Globus pallidus (tissue), 1 donor: ENCODE measurements at regions not wholly inside any gene's neighbourhood (a gene's known extent, or its start where the extent isn't known, plus 50 kb on each side); places are given as distances from the start of the nearest gene placed in this dataset.
A peak's percentile ranks its signal among the peaks of the same experiment; 100 is the strongest.
"Not testable (repeated sequence)": the region's sequence is repeated elsewhere in the genome, so short reads cannot be mapped to it uniquely, and the experiment has no call there.

Source experiments
- DNase-seq: peaks from one replicate; pipeline ENCODE4 v3.0.0-alpha.2; 2015; ENCODE audit warnings: low spot score

DNA sequence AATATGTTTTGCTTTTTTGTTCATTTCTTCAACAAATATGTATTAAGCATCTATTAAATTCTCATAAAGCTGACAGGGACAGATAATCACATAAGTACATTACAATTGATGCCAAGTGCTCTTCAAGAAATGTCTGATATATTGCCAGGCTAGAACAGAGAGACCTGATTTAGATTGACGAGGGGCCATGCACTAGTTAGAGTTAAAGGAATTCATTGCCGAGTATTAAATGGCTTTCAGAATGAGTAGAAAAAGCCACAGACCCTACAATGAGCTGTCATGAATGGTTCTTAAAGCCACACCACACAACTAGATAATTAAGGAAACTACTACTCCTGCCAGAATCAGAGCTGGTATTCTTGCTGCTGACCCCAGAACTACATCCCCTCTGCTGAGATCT lies 250.2 kb upstream of the MME start:
- no peak for DNase-seq

DNA sequence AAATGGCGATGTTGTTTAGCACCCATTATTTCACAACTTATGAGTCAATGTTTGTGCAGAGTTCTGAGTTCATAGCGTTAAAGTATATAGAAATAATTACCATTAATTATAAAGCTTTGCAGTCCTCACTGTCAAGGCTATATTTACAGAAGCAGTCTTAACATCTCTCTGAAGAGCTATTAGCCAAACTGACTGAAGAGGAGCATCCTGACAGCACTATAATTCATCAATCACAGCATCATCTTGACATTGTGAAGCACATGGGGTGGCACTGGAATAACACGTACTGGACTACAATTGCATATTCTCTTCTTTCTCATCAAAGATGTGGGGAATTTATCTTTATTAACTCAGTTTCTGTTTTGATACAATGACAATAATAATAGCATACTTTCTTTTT lies 260.6 kb upstream of the MME start:
- DNase-seq = no peak

DNA sequence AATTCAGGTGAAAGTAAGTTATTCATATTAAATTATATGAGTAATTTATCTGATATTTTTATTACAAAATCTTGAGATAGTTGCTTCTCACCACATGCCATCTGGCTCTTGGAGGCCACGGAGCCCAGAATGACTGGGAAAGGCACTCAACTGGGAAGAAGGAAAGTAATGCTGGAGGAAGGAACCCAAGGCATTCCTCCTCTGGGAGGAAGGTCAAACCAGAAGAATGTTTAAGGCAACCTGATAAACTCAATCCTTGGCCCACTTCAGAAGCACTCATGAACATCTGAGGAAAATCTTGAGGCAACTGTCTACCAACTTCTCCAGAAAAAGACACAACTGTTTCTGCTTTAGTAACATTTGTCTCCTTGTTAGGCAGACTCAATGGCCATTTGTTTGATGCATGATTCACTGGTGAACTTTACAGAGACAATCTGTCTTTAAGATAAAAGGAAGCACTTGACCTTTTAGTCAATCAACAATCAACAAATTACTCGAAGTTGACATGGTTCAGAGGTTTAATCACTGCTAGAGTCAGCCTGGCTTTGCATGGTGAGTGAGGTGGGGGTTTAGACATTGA lies 261.4 kb upstream of the MME start:
- DNase-seq = no peak

DNA sequence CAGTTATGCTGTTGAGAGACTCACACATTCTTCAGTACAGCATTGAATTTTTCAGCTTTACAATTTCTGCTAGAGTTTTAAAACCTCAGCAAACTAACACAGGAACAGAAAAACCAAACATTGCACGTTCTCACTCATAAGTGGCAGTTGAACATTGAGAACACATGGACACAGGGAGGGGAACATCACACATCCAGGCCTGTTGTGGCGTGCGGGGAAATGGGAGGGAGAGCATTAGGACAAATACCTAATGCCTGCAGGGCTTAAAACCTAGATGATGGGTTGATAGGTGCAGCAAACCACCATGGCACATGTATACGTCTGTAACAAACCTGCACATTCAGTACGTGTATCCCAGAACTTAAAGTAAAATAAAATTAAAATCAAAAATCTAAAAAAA lies 270.1 kb upstream of the MME start:
- DNase-seq = not testable (repeated sequence)

DNA sequence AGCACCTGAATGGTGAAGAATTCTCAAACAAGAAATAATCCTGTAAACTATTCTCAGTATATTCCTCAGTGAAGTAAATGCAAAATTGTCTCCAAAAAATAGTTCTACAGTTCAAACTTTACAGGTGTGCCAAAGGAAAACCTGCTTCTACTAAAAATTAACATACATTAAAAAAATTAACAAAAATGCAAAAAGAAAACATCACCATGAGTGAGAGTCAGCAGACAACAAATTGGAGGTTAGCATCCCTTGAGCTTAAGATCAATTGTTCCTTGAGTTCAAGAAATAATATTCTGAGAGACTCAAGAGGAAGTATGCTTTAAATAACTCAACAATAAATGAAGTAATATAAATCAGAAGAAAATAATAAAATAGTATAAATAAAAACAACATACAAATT lies 278.4 kb upstream of the MME start:
- no peak for DNase-seq

DNA sequence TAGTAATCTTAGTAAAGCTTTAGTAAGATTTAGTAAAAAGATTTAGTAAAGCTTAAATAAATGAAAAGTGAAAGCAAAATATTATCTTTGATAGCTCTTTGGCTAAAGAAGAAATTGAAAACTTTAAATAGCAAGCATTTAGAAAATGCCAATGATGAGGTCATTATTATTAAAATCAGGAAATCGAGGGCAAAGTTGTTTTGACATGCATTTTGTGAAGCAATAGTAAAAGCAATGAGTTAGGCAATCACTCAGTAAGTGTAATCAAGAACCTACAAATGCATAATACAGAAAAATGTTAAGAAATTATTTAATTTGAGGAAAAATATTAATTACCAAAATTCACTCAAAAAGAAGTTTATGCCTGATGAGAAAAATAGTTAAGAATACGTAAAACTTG lies 280.3 kb upstream of the MME start:
- DNase-seq = no peak

DNA sequence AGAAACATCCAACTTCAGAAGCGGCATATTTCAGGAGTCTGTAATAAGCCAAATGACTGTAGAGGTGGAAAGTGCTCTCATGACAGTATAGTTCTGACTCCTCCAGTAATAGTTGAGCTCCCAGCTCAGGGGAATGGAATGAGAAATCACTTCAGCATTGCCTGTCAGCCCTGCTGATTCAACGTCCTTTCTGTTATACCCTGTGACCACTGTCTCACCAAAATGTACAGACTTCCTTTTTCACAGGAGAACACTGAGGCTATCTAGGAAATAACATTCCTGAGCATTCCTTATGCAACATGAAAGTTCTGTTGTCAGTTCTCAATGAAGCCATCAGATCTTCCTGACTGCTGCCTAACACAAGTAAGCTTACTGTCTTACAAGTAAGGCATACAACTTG lies 284.5 kb upstream of the MME start:
- peak; percentile 24 for DNase-seq

DNA sequence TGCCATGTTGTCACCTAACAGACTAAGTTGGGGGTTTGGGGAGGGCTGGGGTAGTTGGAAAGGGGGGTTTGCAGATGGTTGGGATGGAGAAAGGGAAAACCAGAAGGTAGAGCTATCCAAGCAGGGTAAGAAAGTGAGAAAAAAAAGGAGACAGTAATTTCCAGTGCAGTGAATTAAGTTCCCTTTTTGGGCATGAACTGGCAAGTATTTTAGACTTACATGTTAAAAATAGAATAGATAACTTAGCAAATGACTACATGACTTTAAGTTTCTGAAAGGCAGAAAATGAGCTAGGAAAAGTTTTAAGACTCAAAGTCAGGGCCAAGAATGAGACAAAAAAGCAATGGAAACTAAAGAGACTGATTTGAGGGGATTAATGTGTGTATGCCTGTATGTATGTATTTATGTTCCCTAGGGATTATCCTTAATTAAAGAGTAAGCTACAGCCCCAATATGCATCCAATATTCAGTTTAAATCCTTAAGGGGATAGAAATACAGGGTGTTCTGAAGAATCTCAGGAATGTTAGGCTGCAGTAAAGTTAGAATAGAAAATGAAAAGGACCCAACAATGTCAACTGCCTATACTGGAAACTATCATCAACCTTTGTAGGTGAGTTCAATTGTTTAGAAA lies 285.2 kb upstream of the MME start:
- DNase-seq = no peak

DNA sequence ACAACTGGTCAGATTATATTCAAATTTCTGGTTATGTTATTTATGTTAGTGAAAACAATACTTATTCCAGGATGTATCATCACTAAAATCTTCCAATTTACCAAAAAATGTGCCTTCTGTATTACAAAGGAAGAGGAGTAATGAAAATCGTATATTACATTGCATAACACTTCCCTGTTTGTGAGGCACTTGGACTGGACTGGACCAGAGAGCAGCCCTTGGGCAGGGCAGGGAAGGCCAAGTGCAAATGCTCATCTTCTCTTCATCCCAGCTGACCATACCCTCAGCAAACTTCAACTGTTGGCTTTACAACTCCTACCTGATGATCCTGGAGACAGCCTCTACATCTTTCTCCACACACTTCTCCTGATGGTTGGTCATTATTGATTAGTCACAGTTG lies 285.7 kb upstream of the MME start:
- DNase-seq = no peak

DNA sequence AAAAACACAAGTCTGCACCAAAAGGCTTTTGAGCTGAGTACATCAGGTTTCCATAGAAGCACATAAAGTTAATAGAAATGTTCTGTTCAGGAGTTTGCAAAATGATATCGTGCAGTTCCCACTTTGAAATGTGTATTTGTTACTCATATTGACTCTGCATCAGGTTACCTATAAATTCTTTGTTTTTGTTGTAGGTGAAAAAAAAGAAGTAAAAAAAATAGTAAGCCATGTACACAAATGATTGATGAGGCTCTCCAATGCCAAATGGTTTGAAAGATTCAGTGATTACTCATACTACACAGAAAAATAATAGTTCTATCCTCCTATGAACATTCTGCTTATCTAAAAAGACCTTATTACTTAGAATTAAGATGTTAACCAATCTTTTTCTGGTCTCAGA lies 287.3 kb upstream of the MME start:
- no peak for DNase-seq

DNA sequence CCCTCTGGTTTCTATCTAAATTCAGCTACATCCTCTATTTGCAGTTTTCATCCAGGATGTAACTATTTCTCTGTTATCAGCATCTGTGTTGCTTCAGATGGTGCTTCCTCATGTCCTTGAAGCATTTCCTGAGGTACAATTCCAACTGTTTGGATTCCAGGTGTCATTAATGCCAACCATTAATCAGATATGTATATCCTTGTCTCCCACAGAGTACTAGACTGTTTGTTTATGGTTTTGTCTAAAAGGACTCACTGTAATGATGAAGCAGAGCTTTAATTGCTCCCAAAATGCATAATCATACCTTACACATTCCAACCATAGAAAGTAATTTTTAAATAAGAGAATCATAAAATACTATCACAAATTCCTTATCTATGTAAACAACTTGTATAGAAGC lies 288.5 kb upstream of the MME start:
- no peak for DNase-seq

DNA sequence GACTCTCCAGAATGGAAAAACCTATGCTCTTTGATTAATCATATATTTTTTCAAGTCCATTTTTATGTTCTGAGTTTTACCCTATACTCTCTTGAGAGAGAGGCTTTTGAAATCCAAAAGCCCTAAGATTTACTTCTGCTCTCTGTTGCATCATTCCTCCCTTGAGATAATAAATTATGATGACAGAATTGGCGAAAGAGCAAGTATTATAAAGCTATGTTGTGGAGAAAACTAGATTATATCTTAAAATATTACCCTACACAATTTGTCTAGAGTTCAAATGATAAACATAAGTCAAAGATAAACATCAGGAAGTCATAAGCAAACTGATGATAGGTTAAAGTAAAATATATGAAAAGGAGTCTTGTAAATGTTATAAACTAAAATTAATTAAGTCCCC lies 293.4 kb upstream of the MME start:
- no peak for DNase-seq

DNA sequence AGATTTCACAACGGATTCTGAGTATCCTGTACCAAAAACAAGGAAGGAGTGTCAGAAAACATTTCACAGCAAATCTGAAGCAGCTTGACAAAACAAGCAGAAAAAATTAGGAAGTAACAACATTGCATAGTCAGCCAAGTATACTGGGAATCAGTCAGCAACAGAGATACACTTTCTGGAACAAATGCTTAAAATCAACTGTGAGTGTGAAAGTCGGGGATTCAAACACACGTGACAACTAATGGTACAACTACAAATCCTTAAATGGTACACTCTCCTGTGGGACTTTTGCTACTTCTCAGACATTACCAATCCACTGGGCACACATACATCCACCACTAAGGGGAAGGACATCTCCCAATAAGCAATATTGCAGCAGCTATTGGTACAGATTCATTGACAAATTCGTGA lies 296.6 kb upstream of the MME start:
- DNase-seq = peak; percentile 12

DNA sequence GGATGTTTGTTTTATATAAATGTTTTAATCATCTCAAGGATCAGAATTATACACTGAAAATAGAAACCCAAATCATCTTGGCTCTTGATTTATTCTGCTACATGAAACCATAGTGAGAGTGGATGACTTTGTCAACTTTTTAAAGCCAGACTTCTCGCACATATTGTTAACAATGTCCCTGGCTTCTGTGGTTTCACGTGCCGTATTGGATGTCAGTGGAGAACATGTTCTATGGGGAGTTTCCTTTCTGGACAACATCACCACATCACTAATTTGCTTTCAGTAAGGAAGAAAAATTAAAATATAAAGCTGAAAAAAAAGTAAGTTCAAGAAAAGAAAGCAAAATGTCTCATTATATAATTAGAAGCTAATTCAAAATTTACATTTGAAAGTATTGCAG lies 297.1 kb upstream of the MME start:
- DNase-seq = no peak

DNA sequence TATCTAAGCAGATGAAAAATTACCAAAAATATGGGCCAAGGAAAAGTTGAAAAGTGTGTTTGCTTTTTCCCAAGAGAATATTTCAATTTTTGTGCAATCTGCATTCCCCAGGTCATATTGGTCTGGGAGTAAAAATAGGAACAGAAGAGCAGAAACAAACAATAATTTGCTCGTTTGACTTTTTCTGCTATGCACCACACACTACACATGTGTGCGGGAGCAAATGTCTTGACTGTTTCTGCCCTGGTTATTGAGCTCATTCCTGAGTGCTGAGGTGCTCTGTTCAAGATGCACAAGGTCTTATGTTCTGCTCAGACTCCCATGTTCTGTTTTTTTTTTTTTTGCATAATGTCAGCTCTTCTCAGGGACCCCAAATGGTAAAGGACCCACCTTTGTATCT lies 298.0 kb upstream of the MME start:
- DNase-seq = no peak

DNA sequence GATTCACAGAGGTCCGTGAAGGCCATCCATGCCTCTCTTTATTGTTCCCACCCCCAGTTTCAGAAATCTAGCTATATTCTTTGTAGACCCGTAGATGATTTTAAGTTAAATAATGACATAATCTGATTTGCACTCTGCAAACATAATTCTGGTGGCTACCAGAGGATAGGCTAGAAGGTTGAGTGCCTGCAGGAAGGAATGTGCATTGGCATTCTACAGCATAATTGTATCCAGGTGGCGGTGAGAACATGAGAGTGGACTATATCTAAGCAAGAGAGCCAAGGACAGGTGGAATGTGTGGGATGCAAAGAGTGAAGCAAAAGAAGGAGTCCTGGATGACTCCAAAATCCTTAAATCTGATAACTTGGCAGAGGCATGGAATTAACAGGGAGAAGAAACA lies 298.5 kb upstream of the MME start:
- DNase-seq = no peak

DNA sequence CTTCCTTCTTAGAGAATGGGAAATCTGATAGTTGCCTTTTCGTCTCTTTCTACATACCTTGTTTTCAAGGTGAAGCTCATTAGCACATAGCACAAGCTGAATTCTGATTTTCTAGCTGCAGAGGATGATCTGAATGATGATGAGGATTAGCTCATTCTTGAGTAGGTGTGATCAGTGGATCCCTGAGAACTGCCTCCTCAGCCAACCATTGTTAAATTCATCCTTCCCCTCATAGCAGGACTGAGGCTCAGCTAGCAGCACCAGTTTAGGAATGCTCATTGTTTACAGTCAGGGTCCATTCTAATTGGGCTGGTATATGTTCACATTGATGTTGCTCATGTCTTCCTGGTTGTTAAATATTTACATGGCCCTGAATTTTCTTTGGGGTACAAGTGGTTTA lies 299.9 kb upstream of the MME start:
- no peak for DNase-seq

DNA sequence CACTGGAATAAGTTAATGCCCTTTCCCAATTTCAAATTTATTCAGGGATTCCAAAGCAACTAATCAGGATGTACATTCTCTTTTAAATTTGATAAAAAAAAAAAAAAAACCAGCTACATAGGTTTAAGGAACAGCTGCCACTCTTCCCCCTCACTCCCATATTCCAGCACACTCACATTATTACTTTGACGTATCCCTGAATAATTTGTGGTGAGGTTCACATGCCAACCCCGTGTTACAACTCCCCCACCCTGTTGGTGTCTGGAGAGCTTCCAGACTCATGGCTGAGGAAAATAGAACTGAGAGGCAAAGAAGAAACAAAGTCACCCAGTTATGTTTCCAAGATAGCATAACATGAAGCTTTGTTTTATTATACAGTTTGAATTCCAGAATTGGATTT lies 300.5 kb upstream of the MME start:
- DNase-seq = no peak

DNA sequence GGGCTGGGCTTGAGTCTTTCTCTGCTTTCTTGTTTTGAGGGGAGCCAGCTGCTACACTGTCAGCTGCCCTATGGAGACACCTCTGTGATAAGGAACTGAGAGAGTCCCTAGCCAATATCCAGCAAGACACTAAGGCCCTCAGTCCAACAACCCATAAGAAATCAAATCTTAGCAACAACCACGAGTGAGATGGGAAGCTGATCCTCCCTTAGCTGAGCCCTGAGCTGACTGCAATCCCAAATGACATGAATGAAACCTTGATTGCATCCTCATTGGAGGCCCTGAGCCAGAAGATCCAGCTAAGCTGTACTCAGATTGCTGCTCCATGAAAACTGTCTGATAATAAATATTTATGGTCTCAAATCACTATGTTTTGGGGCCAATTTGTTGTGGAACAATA lies 302.1 kb upstream of the MME start:
- no peak for DNase-seq

DNA sequence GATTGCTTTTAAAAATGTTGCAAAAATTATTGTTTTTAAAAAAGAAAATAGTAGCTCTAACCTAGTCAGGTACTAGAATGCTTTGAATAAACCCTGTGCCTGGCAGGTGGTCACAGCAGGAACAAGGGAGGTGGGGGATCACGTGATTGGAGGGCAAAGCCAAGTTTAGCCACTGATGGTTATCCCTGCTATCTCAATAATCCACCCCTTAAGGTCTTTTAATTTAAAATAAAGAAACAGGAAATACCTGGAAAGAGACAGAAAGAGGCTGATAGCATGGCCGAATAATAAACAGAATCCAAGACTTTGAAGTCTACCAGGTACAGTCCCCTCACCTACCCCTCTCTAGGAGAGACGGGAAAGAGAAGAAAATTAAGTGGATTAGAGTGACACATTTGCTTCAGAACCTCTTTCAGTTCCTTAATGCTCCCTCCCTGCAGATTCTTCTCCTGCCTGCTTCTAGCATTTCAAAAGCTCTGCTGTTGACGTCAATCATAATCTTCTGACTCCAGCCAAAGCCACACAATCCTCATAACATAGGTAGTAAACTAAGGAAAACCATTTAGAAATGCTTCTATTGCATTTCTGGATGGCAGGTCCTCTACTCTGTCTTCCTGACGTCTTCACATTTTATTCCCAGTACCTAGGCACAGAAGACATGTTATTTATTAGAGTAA lies 303.4 kb upstream of the MME start:
- DNase-seq = no peak

DNA sequence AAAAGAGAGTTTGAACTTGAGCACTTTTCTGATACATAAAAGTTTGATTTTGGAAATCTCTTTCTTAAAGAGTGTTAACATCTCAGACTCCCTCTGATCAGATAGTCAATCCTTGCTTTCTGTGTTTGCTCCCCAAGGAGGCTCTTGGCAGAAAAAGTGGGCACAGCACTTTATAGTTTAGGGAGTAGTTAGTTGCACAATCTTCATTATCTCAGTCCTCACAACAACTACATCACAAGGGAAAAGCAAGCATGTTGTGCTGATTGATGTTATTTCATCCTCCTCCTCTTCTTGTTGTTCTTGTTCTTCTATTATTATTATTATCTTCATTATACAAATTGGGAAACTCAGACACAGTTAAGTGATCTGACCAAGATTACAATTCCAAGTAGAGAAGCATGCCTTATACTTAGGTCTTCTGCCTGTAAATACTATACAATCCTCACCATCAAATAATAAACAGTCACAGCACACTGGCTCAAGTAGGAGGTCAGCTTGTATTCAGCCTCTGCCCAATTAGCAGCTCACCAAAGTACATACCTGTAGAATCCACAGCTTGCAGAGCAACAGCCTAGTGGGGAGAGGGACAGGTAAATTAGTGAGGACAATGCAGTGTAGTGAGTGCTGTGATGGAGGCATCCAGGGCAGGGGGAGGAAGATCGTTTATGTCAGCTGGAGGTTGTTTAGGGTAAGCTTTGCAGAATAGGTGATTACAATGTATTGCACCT lies 304.1 kb upstream of the MME start:
- DNase-seq = no peak

DNA sequence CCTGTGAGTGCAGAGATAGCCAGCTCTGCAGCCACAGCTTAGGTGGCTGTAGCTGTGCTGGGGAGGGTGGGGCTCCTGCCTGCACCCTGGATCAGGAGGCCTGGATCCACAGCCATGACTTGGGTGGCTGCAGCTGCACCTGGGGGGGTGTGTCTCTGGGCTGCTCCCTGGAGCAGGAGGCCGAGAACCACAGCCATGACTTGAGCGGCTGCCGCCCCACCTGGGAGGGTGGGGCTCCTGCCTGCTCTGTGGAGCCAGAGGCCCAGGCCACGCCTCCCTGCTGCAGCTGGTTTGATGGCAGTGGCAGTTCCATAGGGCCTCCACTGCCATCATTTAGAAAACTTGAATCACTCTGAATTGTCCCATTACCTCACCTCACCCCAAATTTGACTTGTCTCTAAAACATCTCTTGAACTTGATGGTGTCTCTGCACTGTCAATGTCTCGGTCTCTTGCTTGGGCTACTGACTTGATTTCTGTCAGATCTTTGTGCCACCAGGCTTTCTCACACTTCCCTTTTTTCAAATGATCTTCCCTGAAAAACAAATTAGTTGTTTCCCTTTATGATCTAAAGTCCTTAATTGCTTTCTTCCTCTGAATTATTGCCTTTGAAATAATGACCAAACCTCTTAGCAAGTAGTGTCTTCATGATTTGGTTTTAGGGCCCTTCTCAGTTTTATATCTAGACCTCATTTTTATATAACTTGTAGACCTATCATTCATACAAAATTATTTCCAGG lies 313.2 kb upstream of the MME start:
- DNase-seq = no peak
